ENCODE measurements at regions not wholly inside any gene's neighbourhood (a gene's known extent, or its start where the extent isn't known, plus 50 kb on each side); places are given as distances from the start of the nearest gene placed in this dataset.

- POLR2A ChIA-PET (ENCODE audit: low non-redundant PET), result no interaction called here
- no peak overlapping the region for H3K27ac ChIP-seq
- TF ChIP-seq CTCF (conservative IDR thresholded peaks at IDR 0.05; ENCODE audit: low read depth), result no peak
- CTCF ChIA-PET, result no interaction called here
- DNase-seq (ENCODE audit: low spot score), result no peak
These were observed 104.3 kb upstream of the TNRC6C start for GRCh38 chr17:77854083-77854758.

GRCh38 chr17:77854759-77855745 is 103.5 kb upstream of the TNRC6C start:
- no peak for DNase-seq (ENCODE audit: low spot score)
- CTCF ChIA-PET, result no interaction called here
- POLR2A ChIA-PET (ENCODE audit: low non-redundant PET), result no interaction called here
- no peak overlapping the region for H3K27ac ChIP-seq
- TF ChIP-seq CTCF (conservative IDR thresholded peaks at IDR 0.05; ENCODE audit: low read depth), result no peak

GRCh38 chr17:77856551-77857305 is 101.8 kb upstream of the TNRC6C start:
- ChIA-PET CTCF (no interaction called here), POLR2A (ENCODE audit: low non-redundant PET) (no interaction called here)
- H3K27ac ChIP-seq, result no peak overlapping the region
- no peak for DNase-seq (ENCODE audit: low spot score)
- TF ChIP-seq CTCF (conservative IDR thresholded peaks at IDR 0.05; ENCODE audit: low read depth), result no peak

- no peak for TF ChIP-seq CTCF (conservative IDR thresholded peaks at IDR 0.05; ENCODE audit: low read depth)
- H3K27ac ChIP-seq, result no peak overlapping the region
- ChIA-PET POLR2A (ENCODE audit: low non-redundant PET) (no interaction called here), CTCF (no interaction called here)
- no peak for DNase-seq (ENCODE audit: low spot score)
These were observed 101.3 kb upstream of the TNRC6C start for GRCh38 chr17:77857306-77857555.

GRCh38 chr17:77857613-77858012 is 100.9 kb upstream of the TNRC6C start:
- ChIA-PET POLR2A (ENCODE audit: low non-redundant PET) (no interaction called here), CTCF (interaction anchor here (0.5 to 0.6 kb wide), 2 partner anchors 101 to 920 kb away, joined by 3 read pairs; no protein-coding TSS in a partner anchor)
- TF ChIP-seq CTCF (conservative IDR thresholded peaks at IDR 0.05; ENCODE audit: low read depth), result no peak
- peak; percentile 44 for DNase-seq (ENCODE audit: low spot score)
- H3K27ac ChIP-seq, result no peak overlapping the region

- ChIA-PET CTCF (interaction anchor here (0.5 to 0.6 kb wide), 2 partner anchors 100 to 919 kb away, joined by 3 read pairs; no protein-coding TSS in a partner anchor), POLR2A (ENCODE audit: low non-redundant PET) (no interaction called here)
- no peak for TF ChIP-seq CTCF (conservative IDR thresholded peaks at IDR 0.05; ENCODE audit: low read depth)
- H3K27ac ChIP-seq, result no peak overlapping the region
- no peak for DNase-seq (ENCODE audit: low spot score)
These were observed 100.0 kb upstream of the TNRC6C start for GRCh38 chr17:77858291-77859034.
